ENCODE measurements at regions not wholly inside any gene's neighbourhood (a gene's known extent, or its start where the extent isn't known, plus 50 kb on each side); places are given as distances from the start of the nearest gene placed in this dataset.

- no peak overlapping the region for H3K4me3 ChIP-seq (replicated peaks; ENCODE audit: low read depth, low read length)
- DNase-seq (ENCODE audit: extremely low read depth, low read depth), result no peak
Observed at GRCh38 chr2:156663757-156664409, 227.7 kb downstream of the GPD2 start.

GRCh38 chr2:156666130-156666785 is 230.1 kb downstream of the GPD2 start:
- H3K4me3 ChIP-seq (replicated peaks; ENCODE audit: low read depth, low read length), result no peak overlapping the region
- TF ChIP-seq CTCF (IDR thresholded peaks at IDR 0.05; ENCODE audit: low read depth, low read length, missing control alignments), result no peak
- no peak for DNase-seq (ENCODE audit: extremely low read depth, low read depth)

More at GRCh38 chr2:156663757-156664409, 227.7 kb downstream of the GPD2 start:
- no peak for TF ChIP-seq CTCF (IDR thresholded peaks at IDR 0.05; ENCODE audit: low read depth, low read length, missing control alignments)

GRCh38 chr2:156670104-156670503 is 233.9 kb downstream of the GPD2 start:
- TF ChIP-seq CTCF (IDR thresholded peaks at IDR 0.05; ENCODE audit: low read depth, low read length, missing control alignments), result no peak
- no peak overlapping the region for H3K4me3 ChIP-seq (replicated peaks; ENCODE audit: low read depth, low read length)
- DNase-seq (ENCODE audit: extremely low read depth, low read depth), result no peak

- H3K4me3 ChIP-seq (replicated peaks; ENCODE audit: low read depth, low read length), result no peak overlapping the region
- TF ChIP-seq CTCF (IDR thresholded peaks at IDR 0.05; ENCODE audit: low read depth, low read length, missing control alignments), result no peak
- DNase-seq (ENCODE audit: extremely low read depth, low read depth), result no peak
Observed at GRCh38 chr2:156671706-156672361, 235.7 kb downstream of the GPD2 start.

- no peak for TF ChIP-seq CTCF (IDR thresholded peaks at IDR 0.05; ENCODE audit: low read depth, low read length, missing control alignments)
- DNase-seq (ENCODE audit: extremely low read depth, low read depth), result no peak
- no peak overlapping the region for H3K4me3 ChIP-seq (replicated peaks; ENCODE audit: low read depth, low read length)
Observed at GRCh38 chr2:156672556-156673332, 236.6 kb downstream of the GPD2 start.

GRCh38 chr2:156673333-156673615 is 237.1 kb downstream of the GPD2 start:
- DNase-seq (ENCODE audit: extremely low read depth, low read depth), result no peak
- no peak overlapping the region for H3K4me3 ChIP-seq (replicated peaks; ENCODE audit: low read depth, low read length)
- no peak for TF ChIP-seq CTCF (IDR thresholded peaks at IDR 0.05; ENCODE audit: low read depth, low read length, missing control alignments)

All from HFF-Myc (cell line).